Type B pancreatic cell (in vitro differentiated cells): ENCODE measurements at regions not wholly inside any gene's neighbourhood (a gene's known extent, or its start where the extent isn't known, plus 50 kb on each side); places are given as distances from the start of the nearest gene placed in this dataset.
"Not testable (repeated sequence)": the region's sequence is repeated elsewhere in the genome, so short reads cannot be mapped to it uniquely, and the experiment has no call there.

ENCODE experiments used
- DNase-seq: peaks from one replicate; pipeline ENCODE4 v3.0.0; 2021; ENCODE audit warnings: mixed read lengths; ENCODE audit not compliant: unreplicated experiment; ENCODE audit errors: extremely low spot score
- H3K27ac Mint-ChIP-seq: 2 replicates; pipeline ENCODE4 v1.8.0; 2021; ENCODE audit warnings: mild to moderate bottlenecking, mixed read lengths
- H3K27me3 Mint-ChIP-seq: 2 replicates; pipeline ENCODE4 v1.8.0; 2021; ENCODE audit warnings: mixed read lengths
- H3K36me3 Mint-ChIP-seq: 2 replicates; pipeline ENCODE4 v1.8.0; 2021; ENCODE audit warnings: mixed read lengths
- H3K4me1 Mint-ChIP-seq: one replicate; pipeline ENCODE4 v1.8.0; 2021; ENCODE audit warnings: mixed read lengths; ENCODE audit not compliant: unreplicated experiment
- H3K4me3 Mint-ChIP-seq: 2 replicates; pipeline ENCODE4 v1.8.0; 2021; ENCODE audit warnings: mild to moderate bottlenecking, mixed read lengths
- H3K9me3 Mint-ChIP-seq: 2 replicates; pipeline ENCODE4 v1.8.0; 2021; ENCODE audit warnings: mixed read lengths
- CTCF ChIP-seq: fragments of 200-600 bp; sonication (generic); conservative IDR thresholded peaks from 2 replicates; pipeline ENCODE4 v1.5.0; 2021; ENCODE audit warnings: antibody characterized with exemption, mild to moderate bottlenecking

DNA sequence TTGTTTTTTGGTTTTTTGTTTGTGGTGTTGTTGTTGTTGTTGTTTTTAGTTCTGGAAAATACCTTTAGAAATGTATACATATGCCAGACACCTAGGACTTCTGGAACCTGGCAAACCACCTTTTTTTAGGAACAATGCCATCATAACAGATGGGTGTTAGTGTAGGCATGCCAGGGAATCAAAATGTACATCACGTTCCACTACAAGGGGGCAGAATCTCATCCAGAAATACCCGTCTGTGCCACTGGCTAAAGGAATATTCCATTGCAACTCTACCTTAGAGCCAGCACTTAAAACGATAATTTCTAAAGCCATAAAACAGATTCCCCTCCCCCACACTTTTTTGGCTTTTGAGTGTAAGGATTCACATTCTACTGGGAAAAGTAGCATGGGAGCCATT lies 239.8 kb downstream of the ETV1 start:
- DNase-seq, result no peak
- Mint-ChIP-seq H3K4me3 (no peak overlapping the region), H3K9me3 (no peaks in the 10 kb centered on the region), H3K36me3 (no peaks in the 10 kb centered on the region), H3K4me1 (peaks cover 7% of the 10 kb centered on the region), H3K27me3 (no peaks in the 10 kb centered on the region), H3K27ac (no peak overlapping the region)
- TF ChIP-seq CTCF, result no peak

DNA sequence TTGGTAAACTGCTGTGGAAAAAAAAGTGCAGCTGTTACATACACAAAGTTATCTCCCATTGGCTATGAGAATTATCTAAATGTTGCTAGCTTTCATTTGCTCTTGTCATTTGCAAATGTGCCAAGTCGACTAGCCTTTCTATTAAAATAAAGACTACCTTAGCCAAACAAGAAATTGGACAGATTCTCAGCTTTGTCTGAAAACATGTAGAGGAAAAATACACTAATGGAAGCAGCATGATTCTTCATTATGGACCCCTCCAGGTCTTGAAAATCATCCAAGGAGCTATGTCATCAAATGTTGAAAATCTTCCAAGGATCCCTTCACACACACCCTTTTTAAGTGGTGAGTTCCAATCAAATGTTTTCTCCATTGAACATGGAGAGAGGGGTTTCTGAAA lies 237.7 kb downstream of the ETV1 start:
- Mint-ChIP-seq H3K9me3 (no peaks in the 10 kb centered on the region), H3K36me3 (no peaks in the 10 kb centered on the region), H3K4me1 (peaks cover 7% of the 10 kb centered on the region), H3K27me3 (no peaks in the 10 kb centered on the region), H3K27ac (no peak overlapping the region), H3K4me3 (no peak overlapping the region)
- no peak for TF ChIP-seq CTCF
- no peak for DNase-seq

- no peak for DNase-seq
- TF ChIP-seq CTCF, result no peak
- H3K4me1 Mint-ChIP-seq, result no peaks in the 10 kb centered on the region
- H3K36me3 Mint-ChIP-seq, result no peaks in the 10 kb centered on the region
- no peaks in the 10 kb centered on the region for H3K27me3 Mint-ChIP-seq
- H3K9me3 Mint-ChIP-seq, result no peaks in the 10 kb centered on the region
- no peak overlapping the region for H3K4me3 Mint-ChIP-seq
- no peak overlapping the region for H3K27ac Mint-ChIP-seq
Measured at GRCh38 chr7:13757841-13758240, 231.6 kb downstream of the ETV1 start.

GRCh38 chr7:13765853-13766252 lies 223.6 kb downstream of the ETV1 start:
- not testable (repeated sequence) for H3K27me3 Mint-ChIP-seq, DNase-seq, H3K4me3 Mint-ChIP-seq, H3K4me1 Mint-ChIP-seq, H3K36me3 Mint-ChIP-seq, H3K27ac Mint-ChIP-seq, H3K9me3 Mint-ChIP-seq

DNA sequence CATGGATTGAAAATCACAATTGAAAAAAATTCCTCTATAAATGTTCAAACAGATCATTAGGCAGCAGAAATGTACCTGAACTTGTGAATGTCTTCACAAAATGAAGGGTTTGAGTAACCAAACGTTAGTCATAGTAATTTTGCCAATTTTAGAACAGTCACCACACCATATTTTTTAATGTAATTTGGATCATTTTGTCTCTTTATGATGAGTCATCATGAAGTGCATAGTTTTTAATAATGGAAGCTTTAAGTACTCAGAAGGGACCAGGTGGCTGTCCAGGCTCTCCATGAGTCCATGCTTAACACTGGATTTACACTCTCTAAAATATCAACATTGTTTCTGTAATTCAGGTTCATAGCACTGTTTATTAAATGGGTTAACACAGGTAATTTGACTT lies 219.2 kb downstream of the ETV1 start:
- H3K36me3 Mint-ChIP-seq, result peaks cover under 1% of the 10 kb centered on the region
- no peaks in the 10 kb centered on the region for H3K4me1 Mint-ChIP-seq
- H3K27ac Mint-ChIP-seq, result no peak overlapping the region
- H3K9me3 Mint-ChIP-seq, result peaks cover 2% of the 10 kb centered on the region
- no peak for TF ChIP-seq CTCF
- DNase-seq, result no peak
- H3K4me3 Mint-ChIP-seq, result no peak overlapping the region
- no peaks in the 10 kb centered on the region for H3K27me3 Mint-ChIP-seq

DNA sequence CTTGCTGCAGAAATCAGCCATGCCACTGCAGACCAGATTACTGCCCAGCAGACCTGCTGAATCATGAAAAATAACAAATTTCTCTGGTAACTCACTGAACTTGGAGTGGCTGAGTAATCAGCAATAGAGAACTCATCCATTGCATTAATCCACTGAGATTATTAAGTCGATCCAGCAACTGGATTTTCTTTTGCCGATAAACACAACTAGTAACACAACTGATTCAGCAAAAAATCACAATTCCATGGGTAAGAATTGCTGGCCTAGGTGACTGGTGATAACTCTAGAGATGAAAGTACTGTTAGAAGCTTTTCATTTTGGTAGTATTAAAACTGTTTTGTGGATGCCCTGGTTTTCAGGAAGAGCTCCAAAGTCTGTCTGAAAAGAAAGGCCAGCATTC lies 214.5 kb downstream of the ETV1 start:
- Mint-ChIP-seq H3K36me3 (no peaks in the 10 kb centered on the region), H3K9me3 (no peaks in the 10 kb centered on the region), H3K27ac (no peak overlapping the region), H3K4me3 (no peak overlapping the region), H3K4me1 (no peaks in the 10 kb centered on the region), H3K27me3 (no peaks in the 10 kb centered on the region)
- TF ChIP-seq CTCF, result no peak
- no peak for DNase-seq
